HPDE6-E6E7 (cell line): ENCODE measurements at regions not wholly inside any gene's neighbourhood (a gene's known extent, or its start where the extent isn't known, plus 50 kb on each side); places are given as distances from the start of the nearest gene placed in this dataset.

Source experiments
- DNase-seq: peaks from one replicate; pipeline ENCODE4 v3.0.0; 2011; ENCODE audit warnings: missing footprints; ENCODE audit errors: extremely low spot score

DNA sequence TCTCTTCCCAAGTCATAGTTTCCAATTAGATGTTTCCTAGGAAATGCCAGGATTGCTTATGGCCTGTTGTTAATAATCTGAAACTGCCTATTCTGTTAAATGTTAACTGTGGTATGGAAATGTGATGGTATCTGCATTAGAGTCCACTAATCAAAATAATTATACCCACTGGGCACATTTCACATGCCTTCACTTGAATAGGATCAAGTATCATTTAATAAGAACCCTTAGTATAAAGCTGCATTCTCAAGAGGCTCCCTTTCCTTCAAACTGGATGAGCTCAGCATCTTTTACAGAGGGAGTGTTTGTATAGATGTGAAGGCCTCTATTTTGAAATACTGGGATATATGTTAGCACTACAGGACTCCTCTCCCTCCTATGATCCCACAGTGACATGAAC, 477.2 kb upstream of the VRK2 start:
- no peak for DNase-seq

DNA sequence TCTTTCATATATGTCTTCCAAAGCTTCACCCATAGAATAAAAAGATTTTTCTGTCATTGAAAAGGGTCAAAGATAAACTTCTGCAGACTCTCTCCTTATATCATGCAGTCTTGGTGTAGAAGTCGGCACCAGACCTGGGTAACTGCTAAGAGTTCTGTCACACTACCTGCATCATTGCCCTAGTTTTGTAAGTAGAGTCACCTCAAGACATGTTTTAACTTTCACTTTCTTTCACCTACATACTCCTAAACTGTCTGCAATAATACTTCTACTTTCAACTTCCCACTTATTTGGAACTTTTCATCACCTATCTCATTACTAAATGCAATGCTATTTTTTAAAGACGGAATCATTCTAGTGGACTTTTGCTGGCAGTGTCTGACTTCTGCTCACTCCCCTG, 475.6 kb upstream of the VRK2 start:
- DNase-seq, result no peak

DNA sequence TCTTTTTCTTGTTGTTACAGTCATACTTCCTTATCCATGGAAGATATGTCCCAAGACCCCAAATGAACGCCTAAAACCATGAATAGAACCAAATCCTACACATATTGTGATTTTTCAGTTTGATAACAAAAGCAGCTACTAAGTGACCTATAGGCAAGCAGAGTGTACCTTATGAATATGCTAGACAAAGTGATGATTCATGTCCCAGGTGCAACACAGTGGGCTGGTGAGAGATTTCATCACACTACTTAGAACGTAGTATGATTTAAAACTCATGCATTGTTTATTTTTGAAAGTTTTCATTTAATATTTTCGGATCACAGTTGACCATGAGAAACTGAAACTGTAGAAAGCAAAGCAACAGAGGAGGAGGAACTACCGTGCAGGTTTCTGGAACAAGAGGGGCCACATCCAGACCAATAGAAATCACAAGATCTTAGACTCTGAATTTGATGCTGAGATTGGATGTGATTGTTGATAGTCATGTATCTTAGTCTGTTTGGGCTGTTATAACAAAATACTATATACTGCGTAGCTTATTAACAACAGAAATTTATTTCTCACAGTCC, 470.8 kb upstream of the VRK2 start:
- no peak for DNase-seq

DNA sequence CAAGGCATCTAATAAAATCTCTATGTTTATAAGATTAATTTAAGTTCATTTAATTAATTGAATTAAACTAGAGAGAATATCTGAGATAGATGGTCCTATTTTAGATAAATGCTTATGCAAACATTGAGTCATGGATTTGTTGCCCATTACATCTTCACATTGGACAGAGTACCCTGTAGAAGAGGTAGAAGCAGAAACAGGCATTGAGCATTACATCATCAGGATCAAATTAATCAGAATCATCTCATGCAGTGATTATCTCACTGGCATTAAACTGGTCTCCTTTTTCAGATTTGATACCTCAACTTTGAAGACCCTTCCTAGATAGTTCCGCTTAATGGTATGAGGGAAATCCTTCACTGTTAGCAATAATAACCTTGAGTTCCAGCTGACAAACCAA, 469.6 kb upstream of the VRK2 start:
- DNase-seq, result no peak

DNA sequence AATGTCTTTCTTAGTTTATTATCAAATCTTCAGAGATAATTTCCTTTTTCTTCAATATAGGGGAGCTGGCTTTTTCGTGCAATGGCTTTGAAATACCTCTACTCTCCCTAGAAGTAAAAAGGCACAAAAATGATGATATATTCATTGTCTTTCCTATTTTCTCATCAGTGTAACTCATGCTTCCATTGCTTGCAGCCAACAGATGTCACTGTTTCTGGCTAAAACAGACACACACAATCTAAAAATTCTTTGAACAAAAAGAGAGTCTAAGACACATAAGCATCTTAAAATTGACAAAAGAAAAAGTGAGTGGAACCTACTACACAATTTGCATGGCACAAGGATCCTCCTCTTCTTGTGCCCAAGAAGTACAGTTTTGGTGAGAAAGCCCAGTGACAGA, 448.7 kb upstream of the VRK2 start:
- no peak for DNase-seq

DNA sequence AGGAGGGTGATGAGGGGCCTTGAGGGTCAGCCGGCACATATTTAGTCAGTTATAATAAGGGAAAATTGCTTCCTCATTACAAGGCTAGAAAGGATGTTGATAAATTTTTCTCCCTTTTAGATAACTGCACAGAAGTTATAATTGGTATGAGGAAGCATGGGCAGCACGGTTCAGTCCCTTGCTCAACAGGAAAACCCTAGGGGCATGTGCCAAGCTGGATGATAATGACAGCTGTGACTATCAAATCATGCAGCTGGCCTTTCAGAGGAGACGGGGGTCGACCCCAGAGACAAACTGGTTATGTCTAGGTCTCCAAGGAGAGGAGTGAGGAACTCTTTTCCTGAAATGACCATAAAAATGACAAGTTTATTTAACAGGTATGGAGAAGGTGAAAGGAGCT, 448.1 kb upstream of the VRK2 start:
- DNase-seq, result no peak

DNA sequence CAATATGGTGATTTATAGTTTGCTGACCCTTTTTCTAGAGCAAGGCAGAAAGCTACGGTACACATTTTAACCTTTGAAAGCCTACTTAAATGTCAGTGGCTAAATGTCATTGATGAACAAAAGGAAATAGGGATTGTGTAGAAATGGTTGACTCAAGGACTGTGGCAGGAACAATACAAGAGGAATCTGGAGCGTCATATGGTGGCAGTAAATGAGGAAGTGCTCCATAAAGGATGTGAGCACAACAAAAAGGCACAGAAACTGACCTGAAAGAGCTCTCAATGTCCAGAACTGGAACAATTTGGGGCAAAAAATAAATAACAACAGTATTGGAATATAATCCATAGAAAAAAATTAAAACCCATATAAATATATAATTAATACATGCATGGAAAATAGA, 443.9 kb upstream of the VRK2 start:
- DNase-seq, result no peak

DNA sequence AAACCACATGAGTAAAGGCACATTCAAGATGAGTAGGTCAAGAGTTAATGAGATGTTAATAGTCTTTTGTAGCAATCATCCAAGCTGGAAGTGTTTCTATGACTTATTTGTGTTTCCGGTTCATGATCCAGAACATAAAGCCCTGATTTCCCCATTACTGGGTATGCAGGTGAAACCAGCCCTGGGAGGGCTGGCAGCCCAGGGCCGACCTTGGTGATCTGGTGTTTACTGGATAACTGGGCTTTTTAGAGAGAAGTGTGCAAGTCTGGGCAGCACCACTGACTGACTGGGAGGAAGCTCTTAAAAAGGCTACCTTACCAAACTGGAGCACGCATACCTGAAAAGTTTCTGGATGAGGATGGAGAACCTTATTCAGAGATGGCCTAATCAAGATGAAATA, 431.6 kb upstream of the VRK2 start:
- no peak for DNase-seq

DNA sequence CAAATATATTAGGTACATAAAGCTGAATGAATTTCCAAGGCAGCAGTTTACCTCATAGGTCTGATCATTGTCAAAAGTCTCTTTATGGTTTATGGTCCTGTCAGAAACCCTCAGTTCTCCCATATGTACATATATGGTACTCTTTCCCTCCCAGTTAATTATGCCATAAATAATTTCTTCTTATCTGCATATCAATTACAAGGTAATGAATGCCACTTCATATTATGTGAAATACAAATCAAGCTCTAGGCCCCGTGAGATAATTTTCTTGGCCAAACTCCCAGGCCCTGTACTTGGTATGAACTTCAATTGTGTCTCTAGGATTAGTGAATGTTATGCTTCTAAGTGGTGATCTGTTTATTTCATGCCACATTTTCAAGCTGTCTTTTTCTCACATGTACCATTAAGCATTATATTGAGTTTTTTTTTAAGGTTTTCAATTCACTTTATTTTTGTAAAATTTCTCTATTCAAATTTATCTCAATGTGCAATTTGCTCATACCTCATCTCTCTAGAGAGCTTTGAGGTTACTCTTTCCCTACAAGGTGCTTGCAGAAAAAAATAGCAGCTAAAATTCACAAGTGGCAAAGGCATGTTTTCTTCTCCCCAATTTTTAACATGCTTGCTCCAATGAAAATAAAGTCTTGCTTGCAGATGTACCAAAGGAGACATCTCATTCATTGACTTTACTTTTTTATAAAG, 430.6 kb upstream of the VRK2 start:
- no peak for DNase-seq

DNA sequence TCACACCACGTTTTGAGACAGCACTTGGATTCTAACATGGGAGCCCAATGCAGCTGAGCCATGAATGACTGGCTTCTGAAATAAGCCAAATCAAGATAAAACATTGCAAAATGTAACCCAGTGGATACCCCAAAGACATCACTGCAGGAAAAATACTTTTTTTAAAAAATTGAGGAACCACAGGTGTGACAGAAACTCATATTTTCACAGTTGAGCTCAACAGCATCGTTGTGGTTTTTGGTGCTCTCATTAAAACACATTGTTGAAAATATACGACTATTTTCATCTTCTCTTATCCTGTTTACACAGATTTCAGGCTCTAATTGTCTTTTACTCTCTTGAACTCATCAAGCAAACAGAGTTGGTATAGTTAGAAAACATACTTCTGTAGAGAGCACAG, 429.3 kb upstream of the VRK2 start:
- no peak for DNase-seq

DNA sequence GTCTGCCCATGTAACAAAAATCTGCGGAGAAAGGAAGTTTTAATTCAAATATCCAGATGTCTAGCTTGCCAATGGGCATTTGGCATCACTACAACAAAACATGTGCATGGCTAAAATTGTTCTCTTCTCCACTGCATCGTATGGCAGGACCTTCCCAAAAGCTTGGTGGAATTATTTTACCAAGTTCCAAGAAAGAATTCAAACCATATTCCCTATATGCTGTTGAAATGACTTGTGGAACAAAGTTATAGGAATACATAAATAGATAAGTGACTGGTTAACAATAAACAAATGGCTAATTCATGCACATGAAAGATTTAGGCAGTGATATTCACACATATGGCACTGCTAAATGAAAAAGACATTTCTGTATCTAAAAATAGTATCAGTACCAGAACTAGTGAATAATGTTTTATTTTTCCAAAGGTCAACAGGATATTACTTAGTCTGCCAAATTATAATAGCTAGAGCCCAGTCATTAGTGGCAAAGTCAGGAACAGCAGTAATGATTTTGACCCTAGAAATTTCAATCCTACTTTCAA, 425.4 kb upstream of the VRK2 start:
- DNase-seq, result no peak

DNA sequence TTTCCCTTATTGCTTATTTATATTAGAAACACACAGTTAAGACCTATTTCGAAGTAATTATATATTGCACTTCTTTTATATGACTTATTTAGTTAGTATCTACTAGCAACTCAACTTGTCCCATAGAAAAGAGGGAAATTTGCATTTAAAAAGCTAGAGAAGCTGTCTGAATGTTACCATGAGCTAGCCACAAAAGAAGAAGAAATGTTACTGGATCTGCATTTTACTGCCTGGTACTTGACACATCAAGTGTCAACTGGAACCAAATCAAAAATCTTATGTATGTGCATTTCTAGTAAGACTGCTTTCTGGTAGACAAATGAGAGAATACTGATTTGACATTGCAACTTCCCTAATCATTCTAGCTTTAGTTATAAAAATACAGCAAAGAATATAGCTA, 424.6 kb upstream of the VRK2 start:
- DNase-seq, result no peak

DNA sequence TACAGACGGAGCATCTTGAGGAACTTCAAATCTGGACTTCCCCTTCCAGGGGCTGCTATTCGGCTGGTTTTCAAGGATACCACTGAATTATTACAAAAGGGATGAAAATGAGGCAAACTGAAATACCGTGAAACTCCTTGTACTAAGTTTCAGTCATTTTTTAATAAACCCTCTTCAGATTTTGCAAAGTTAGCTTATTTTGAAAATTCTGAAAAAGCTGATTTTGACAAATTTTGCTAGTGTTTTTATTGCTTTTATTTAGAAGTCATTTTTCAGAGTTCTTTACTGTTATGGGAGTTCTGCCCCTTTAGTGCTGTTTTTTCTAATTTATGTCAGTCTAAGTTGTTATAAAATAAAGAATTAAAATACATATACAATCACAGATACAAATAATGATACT, 390.4 kb upstream of the VRK2 start:
- DNase-seq, result no peak

DNA sequence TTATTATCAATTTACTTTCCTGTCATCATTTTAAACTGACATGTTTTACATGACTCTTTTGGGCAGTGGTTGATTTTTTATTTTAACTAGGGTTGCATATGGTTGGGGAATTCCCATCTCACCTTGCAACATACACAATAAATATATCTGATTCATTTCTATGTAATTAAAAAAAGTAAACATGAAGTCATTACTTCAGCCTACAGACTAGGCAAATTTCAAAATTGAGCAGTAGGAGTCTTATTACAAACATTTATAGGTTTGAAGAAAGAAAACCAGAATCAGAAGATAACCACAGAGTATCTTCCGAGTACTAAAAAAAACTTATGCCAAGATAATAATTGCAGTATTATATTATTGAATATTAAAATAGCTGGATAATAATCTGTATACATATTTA, 377.0 kb upstream of the VRK2 start:
- DNase-seq, result no peak

DNA sequence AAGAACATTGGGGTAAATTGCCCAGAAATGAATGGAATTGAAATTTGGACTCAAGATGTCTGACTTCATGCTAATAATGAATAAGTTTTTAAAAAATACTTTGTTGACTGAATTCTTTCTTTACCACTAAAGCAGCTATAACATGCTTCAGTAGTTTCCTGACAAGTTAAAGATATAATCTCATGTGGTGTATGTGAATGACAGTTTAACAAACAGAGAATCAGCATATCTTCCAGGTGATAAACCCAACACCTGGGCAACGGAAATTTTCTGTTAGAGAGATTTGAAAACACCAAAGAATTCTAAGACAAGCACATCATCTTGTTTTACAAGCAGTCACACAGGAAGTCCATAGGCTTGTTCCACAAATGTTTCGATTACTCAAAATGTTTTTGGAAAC, 372.6 kb upstream of the VRK2 start:
- DNase-seq, result no peak

DNA sequence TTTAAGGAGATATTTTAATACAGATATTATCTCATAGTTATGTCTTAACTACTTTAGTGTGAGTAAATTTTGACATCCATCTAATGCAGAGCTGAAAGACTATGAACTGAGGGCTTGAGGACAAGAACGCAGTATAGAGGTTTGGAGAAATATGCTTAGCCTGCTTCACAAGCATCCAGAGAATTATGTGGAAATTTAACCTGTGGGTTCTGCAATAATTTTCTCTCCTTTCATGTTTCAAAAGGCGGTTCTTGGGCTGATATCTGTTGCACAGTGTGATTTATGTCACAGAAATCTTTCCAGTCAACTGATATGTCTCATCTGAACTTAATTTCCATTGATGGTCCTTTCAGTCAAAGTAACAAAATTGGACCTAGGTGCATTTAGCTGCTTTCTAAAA, 371.9 kb upstream of the VRK2 start:
- DNase-seq, result no peak

DNA sequence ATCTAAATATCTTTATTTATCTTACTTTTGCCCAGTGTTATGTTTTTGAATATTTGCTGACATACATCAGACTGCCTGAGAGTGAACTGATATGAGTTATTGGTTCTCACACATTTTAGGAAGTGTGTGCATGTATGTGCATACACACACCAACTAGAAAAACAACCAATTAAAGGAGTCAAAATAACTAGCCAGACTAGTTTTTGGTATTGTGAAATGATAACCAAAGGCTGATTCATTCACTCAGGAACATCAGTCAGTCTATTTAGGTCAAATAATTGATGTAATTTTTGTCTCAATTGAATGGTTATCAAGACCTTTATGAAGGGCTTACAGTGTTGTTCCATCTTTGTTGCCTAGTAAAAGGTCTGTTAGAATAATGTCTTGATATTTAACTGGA, 369.3 kb upstream of the VRK2 start:
- DNase-seq, result no peak

DNA sequence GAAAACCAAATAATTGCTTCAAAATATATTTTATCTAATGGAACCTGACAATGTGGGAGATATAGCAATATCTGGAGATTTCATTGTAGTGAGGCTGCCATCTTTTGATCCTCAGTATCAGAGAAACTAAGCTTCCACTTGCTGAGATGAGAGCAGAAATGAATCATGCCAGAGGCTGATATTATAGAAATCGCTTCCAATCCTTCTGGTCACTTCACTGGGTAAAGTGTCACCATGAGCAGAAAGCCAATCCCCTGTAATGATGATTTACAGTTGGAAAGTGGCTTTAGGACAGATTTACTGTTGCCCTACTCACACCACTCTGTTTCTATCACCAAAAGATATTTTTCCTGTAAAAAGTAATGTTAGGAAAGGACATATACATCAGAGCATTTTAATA, 365.0 kb upstream of the VRK2 start:
- no peak for DNase-seq

DNA sequence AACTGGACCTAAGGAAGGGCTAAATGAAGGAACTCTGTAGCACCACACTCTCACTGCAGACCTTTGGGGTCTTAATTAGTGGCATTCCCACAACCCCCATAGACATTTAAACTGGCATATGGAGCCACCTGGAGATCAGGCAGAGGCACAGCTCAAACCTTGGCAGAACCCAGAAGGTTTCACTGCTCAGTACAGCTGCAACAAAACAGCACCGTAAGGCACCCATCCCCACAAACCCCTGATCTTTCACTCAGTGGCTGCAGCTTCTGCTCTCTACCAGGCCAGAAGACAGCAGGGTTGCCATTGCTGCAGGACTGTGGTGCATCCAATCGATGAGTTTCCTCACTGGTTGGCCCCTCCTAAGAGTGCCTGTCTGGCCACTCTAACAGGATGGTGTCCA, 361.6 kb upstream of the VRK2 start:
- DNase-seq, result no peak

DNA sequence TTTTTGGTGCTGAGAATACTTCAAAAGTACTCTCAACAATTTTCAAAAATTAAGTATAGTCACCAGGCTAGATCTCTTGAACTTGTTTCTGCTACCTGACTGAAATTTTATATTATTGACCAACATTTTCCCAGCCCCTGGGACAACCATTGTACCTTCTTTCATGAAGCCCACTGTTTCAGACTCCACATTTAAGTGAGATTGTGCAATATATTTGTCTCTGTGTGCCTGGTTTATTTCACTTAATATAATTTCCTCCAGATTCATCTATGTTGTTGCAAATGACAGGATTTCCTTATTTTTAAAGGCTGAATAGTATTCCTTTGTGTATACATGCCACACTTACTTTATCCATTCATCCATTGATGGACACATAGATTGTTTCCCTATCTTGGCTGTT, 354.2 kb upstream of the VRK2 start:
- DNase-seq, result no peak

DNA sequence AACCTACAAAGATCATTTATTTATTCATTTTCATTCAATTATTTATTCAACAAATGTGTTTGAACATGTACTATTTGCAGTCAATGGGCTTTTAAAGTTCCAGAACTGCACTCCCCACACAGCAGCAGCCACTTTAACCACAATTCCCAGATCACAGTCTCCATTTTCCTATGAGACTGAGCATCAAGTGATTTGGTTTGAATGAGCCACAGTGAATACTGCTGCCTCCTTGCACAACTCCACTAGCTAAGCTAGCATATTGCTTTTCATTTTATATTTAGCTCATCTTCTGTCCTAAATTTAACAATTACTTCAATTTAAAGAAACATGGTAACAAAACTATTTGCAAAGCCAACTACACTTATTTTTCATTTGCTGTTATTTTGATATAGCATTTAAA, 353.4 kb upstream of the VRK2 start:
- DNase-seq, result no peak

DNA sequence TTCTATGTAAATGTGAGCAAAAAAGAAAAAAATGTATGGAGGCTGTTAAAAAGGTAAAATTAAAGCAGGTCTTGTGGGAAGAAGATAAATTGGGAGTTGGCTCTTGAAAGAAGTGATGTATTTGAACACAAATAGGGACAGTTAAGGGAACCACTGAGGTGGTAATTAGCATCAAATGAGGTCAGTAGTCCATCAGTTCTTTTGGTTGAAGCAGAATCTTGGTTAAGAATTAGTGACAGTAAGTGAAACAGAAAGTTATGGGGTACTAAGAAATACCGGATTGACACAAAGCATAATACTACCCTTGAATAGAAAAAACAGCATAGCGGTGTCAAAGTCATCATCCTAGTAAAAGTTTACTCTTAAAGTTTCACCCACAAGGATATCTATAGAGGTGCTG, 352.6 kb upstream of the VRK2 start:
- no peak for DNase-seq

DNA sequence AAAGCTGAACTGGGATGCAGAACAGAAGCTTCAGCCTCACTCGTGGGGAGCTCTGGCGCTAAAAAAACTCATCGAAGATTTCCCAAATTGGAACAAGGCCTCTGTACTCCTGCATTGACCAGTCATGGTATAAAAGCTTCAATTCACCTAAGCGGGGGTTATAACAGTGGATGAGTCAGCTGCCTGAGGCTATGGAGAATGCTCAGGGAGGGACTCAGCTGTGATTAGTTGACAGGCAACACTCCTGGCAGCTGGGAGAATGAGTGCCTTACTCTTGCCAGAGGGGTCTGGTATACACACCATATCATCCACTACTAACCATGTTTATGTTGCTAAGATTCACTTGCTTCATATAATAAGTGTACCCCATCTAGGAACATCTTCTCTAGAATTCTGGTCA, 350.6 kb upstream of the VRK2 start:
- DNase-seq, result peak; percentile 73

DNA sequence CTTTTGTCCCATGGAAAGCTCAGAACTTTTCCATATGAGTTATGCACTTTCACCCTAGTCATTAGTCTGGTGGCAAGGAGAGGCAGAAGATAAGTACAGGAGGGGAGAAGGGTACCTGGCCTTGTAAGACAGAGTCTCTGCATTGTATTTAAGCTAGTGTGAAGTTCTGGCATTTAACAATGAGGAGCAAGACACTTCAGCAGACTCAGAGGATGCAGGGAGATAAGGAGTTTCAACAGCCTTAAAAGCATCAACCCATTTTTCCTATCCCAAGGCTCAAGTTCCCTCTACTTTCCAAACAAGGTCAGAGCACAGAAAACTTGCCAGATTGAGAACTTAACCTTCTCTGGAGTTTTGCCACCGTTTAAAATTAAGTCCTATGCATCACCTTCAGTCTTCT, 348.2 kb upstream of the VRK2 start:
- DNase-seq, result no peak
